Activated B cell treated with CpG ODN at 0.5 μM for 24 hours (primary cell): ENCODE measurements at regions not wholly inside any gene's neighbourhood (a gene's known extent, or its start where the extent isn't known, plus 50 kb on each side); places are given as distances from the start of the nearest gene placed in this dataset.

Source experiments
- ATAC-seq: fragments of 200-7000 bp; cut with Tn5 transposase; one replicate; pipeline ENCODE4 v1.10.0; 2021; ENCODE audit warnings: low read depth, mild to moderate bottlenecking, moderate library complexity
- CTCF ChIA-PET: fragments of 350-600 bp; sonication (Branson Sonifier 250); formaldehyde crosslinking; loops from one replicate; lab custom pipeline; 2021; ENCODE audit warnings: antibody characterized with exemption; lab: Charles Lee
- POLR2A ChIA-PET: fragments of 350-600 bp; sonication (Branson Sonifier 250); formaldehyde crosslinking; loops from one replicate; lab custom pipeline; 2021; ENCODE audit warnings: antibody characterized with exemption; lab: Charles Lee
- DNase-seq: peaks from one replicate; pipeline ENCODE4 v3.0.0; 2022
- H3K27ac Mint-ChIP-seq: one replicate; pipeline ENCODE4 v1.8.0; 2020; ENCODE audit warnings: mixed read lengths
- H3K27me3 Mint-ChIP-seq: one replicate; pipeline ENCODE4 v1.8.0; 2021; ENCODE audit warnings: mixed read lengths
- H3K36me3 Mint-ChIP-seq: one replicate; pipeline ENCODE4 v1.8.0; 2021; ENCODE audit warnings: low read depth, mixed read lengths
- H3K4me1 Mint-ChIP-seq: one replicate; pipeline ENCODE4 v1.8.0; 2021; ENCODE audit warnings: mixed read lengths
- H3K4me3 Mint-ChIP-seq: one replicate; pipeline ENCODE4 v1.8.0; 2020; ENCODE audit warnings: mild to moderate bottlenecking, mixed read lengths
- H3K9me3 Mint-ChIP-seq: one replicate; pipeline ENCODE4 v1.8.0; 2020; ENCODE audit warnings: mixed read lengths
- CTCF ChIP-seq: fragments of 200-600 bp; IDR thresholded peaks from one replicate; pipeline ENCODE4 v1.8.0; 2022; ENCODE audit warnings: antibody characterized with exemption, mild to moderate bottlenecking
- intact Hi-C: fragments of 100-400 bp; cut with micrococcal nuclease; formaldehyde crosslinking; loops from one replicate; pipeline ENCODE4 v1.15.1; 2024

GRCh38 chr5:57950616-57951228 lies 468.1 kb upstream of the ACTBL2 start:
- ATAC-seq (no peak), DNase-seq (no peak)
- H3K9me3 Mint-ChIP-seq, result no peaks in the 10 kb centered on the region
- intact Hi-C loops, result no loop called here
- H3K27ac Mint-ChIP-seq, result no peak overlapping the region
- no peaks in the 10 kb centered on the region for H3K36me3 Mint-ChIP-seq
- ChIA-PET CTCF (no interaction called here), POLR2A (no interaction called here)
- no peak for TF ChIP-seq CTCF
- no peak overlapping the region for H3K4me3 Mint-ChIP-seq
- no peaks in the 10 kb centered on the region for H3K4me1 Mint-ChIP-seq
- peaks cover 3% of the 10 kb centered on the region for H3K27me3 Mint-ChIP-seq

- no peak for DNase-seq
- Mint-ChIP-seq H3K27ac (no peak overlapping the region), H3K27me3 (peaks cover 3% of the 10 kb centered on the region), H3K4me1 (no peaks in the 10 kb centered on the region), H3K9me3 (no peaks in the 10 kb centered on the region), H3K36me3 (no peaks in the 10 kb centered on the region), H3K4me3 (no peak overlapping the region)
- intact Hi-C loops, result no loop called here
- no peak for TF ChIP-seq CTCF
- POLR2A ChIA-PET, result no interaction called here
- no peak for ATAC-seq
- CTCF ChIA-PET, result no interaction called here
These were observed 465.5 kb upstream of the ACTBL2 start for GRCh38 chr5:57948091-57948490.

GRCh38 chr5:57947181-57947580 lies 464.6 kb upstream of the ACTBL2 start:
- no peak for TF ChIP-seq CTCF
- ATAC-seq, result no peak
- CTCF ChIA-PET, result no interaction called here
- POLR2A ChIA-PET, result no interaction called here
- Mint-ChIP-seq H3K9me3 (no peaks in the 10 kb centered on the region), H3K4me3 (no peak overlapping the region), H3K27ac (no peak overlapping the region), H3K27me3 (peaks cover 3% of the 10 kb centered on the region), H3K4me1 (no peaks in the 10 kb centered on the region), H3K36me3 (no peaks in the 10 kb centered on the region)
- no peak for DNase-seq
- intact Hi-C loops, result no loop called here

- Mint-ChIP-seq H3K9me3 (no peaks in the 10 kb centered on the region), H3K27me3 (no peaks in the 10 kb centered on the region), H3K36me3 (no peaks in the 10 kb centered on the region), H3K27ac (no peak overlapping the region), H3K4me3 (no peak overlapping the region), H3K4me1 (no peaks in the 10 kb centered on the region)
- CTCF ChIA-PET, result no interaction called here
- DNase-seq (no peak), ATAC-seq (no peak)
- intact Hi-C loops, result no loop called here
- TF ChIP-seq CTCF, result no peak
- POLR2A ChIA-PET, result no interaction called here
These were observed 458.3 kb upstream of the ACTBL2 start for GRCh38 chr5:57940879-57941278.

GRCh38 chr5:57940236-57940635 lies 457.6 kb upstream of the ACTBL2 start:
- TF ChIP-seq CTCF, result no peak
- Mint-ChIP-seq H3K27ac (no peak overlapping the region), H3K36me3 (no peaks in the 10 kb centered on the region), H3K4me1 (no peaks in the 10 kb centered on the region), H3K4me3 (no peak overlapping the region), H3K27me3 (no peaks in the 10 kb centered on the region), H3K9me3 (no peaks in the 10 kb centered on the region)
- POLR2A ChIA-PET, result no interaction called here
- no peak for DNase-seq
- CTCF ChIA-PET, result no interaction called here
- intact Hi-C loops, result no loop called here
- no peak for ATAC-seq
